ENCODE measurements at regions not wholly inside any gene's neighbourhood (a gene's known extent, or its start where the extent isn't known, plus 50 kb on each side); places are given as distances from the start of the nearest gene placed in this dataset.

DNA sequence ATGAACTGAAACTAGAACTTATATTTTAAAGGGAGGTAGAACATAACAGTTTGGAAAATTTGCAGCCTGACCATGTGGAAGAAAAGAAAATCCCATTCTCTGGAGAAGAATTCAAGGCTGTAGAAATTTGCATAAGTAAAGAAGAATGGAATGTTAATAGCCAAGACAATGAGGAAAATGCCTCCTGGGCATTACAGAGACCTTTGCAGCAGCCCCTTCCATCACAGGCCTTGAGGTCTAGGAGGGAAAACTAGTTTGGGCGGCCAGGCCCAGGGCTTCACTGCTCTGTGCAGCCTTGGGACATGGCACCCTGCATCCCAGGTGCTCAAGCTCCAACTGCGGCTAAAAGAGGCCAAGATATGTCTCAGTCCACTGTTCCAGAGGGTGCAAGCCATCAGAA is 1506.8 kb downstream of the PCDH18 start:
- DNase-seq (ENCODE audit: extremely low read depth, low read depth) = no peak
- TF ChIP-seq, protein P1, sequence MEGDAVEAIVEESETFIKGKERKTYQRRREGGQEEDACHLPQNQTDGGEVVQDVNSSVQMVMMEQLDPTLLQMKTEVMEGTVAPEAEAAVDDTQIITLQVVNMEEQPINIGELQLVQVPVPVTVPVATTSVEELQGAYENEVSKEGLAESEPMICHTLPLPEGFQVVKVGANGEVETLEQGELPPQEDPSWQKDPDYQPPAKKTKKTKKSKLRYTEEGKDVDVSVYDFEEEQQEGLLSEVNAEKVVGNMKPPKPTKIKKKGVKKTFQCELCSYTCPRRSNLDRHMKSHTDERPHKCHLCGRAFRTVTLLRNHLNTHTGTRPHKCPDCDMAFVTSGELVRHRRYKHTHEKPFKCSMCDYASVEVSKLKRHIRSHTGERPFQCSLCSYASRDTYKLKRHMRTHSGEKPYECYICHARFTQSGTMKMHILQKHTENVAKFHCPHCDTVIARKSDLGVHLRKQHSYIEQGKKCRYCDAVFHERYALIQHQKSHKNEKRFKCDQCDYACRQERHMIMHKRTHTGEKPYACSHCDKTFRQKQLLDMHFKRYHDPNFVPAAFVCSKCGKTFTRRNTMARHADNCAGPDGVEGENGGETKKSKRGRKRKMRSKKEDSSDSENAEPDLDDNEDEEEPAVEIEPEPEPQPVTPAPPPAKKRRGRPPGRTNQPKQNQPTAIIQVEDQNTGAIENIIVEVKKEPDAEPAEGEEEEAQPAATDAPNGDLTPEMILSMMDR (IDR thresholded peaks at IDR 0.05; ENCODE audit: low read depth, low read length) = no peak

DNA sequence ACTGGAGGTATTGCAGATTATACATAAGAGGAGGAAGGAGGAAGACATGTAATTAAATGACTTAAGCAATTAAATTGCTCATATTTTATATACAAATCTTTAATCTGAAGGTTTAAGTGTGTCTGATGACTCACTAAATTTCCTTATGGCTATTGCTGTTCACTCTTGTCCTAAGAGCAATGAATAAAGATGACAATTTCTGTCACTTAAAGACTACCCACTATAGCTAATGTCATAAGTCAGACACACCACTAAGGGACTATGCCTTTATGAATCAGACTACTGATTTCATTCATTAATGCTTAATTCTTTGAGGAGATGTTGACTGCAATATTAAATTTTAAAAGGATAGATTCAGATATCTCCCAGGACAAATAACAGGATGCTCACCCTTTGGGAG is 1514.7 kb downstream of the PCDH18 start:
- TF ChIP-seq, protein P1 (IDR thresholded peaks at IDR 0.05; ENCODE audit: low read depth, low read length) = no peak
- DNase-seq (ENCODE audit: extremely low read depth, low read depth) = no peak

DNA sequence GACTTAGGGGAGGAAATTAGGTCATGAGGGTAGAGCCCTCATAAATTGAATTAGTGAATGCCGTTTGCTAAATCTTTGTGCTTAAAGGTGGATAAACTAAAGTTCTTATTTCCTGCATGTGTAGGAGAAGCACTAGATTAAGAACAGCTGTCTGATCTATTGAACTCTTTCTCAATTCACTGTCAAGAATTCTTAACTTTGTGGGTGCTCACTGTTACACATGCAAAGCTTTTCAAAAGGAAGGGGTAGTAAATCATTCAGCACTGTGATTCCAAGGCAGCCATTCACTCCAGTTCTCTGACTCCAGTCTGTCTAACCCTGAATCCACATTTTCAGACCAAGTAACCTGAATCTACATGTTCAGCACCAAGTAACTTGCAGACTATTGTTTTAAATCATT is 1520.1 kb downstream of the PCDH18 start:
- TF ChIP-seq, protein P1 (IDR thresholded peaks at IDR 0.05; ENCODE audit: low read depth, low read length) = no peak
- DNase-seq (ENCODE audit: extremely low read depth, low read depth) = no peak

DNA sequence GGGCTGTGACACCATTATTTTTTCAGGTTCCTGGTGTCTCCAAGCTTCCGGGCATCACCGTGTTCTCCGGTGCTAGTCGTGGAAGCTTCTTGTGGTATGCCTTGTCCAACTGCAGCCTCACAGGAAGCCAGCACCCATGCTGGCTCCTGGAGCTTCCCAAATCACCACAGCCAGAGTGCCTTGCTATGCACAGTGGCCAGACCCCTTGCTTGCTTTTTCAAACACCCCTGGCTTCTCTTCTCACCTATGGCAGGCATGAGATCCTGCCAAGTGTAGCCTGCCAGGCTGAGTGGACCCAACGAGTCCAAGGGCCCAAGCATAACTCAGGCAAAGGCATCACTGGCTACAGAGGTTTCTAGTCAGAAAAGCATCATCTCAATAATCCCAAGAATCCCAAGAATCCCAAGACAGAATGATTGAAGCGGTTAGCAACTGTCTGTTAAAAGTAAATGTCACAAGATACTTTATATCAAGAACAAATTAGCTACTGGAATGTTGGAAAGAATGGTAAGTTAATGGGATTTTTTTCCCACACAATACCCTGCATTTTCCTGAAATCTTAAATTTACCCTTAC is 1522.9 kb downstream of the PCDH18 start:
- DNase-seq (ENCODE audit: extremely low read depth, low read depth) = no peak
- TF ChIP-seq, protein P1 (IDR thresholded peaks at IDR 0.05; ENCODE audit: low read depth, low read length) = no peak

DNA sequence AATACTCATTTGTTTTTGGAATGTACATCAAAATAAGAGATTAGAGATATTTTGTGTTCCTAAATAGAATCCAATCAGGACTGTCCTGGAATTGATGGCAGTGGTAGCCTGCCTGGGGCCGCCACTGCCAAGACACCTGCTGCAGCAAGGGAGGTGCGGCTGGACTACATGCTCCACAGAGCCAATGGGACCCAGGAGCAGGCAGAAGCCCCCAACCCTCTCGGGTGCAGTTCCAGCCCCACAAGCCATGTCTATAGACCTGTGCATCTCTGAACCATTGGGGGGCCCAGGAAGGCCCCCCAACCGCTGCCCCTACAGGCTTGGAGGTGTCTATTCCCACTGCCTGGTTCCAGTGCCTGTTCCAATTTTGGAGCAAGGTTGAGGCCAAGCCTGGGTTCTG is 1524.3 kb downstream of the PCDH18 start:
- no peak for DNase-seq (ENCODE audit: extremely low read depth, low read depth)
- TF ChIP-seq, protein P1 (IDR thresholded peaks at IDR 0.05; ENCODE audit: low read depth, low read length) = no peak

DNA sequence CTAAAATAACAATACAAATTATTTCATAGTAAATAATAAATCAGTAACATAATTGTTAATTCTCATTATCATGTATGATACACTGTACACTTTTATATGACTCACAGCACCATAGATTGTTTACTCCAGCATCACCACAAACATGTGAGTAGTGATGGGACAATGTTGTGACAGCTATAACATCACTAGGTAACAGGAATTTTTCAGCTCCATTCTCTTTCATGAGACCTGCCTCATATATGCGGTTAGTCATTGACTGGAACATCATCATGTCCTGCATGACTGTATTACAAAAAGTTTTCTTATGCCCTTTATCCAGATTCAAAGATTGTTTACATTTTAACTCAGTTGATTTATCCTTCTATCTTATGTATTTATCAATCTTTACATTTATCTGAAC is 1530.0 kb downstream of the PCDH18 start:
- DNase-seq (ENCODE audit: extremely low read depth, low read depth) = no peak
- TF ChIP-seq, protein P1 (IDR thresholded peaks at IDR 0.05; ENCODE audit: low read depth, low read length) = no peak

DNA sequence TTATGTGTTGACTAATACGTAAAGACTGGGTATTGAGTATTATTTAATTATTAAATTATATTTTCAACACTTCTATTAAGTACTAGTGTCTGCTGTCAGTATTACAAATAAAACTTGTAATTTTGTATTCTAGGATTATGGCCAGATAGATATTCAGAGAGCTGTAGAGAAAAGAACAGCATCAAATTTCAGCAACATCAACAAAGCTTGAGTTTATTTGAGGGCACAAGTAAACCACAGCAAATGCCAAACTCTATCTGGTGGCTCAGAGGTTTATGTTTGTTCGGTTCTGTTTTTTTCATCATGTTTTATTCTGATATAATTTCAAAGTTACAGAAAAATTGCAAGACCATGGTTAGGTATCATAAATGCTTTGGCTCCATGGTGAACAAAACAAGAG is 1530.5 kb downstream of the PCDH18 start:
- DNase-seq (ENCODE audit: extremely low read depth, low read depth) = no peak
- TF ChIP-seq, protein P1 (IDR thresholded peaks at IDR 0.05; ENCODE audit: low read depth, low read length) = no peak

Measured in AG09319 (cell line).